B cell (primary cell): ENCODE measurements at regions not wholly inside any gene's neighbourhood (a gene's known extent, or its start where the extent isn't known, plus 50 kb on each side); places are given as distances from the start of the nearest gene placed in this dataset.

ENCODE experiments used
- EZH2 ChIP-seq: IDR thresholded peaks from 2 replicates; pipeline ENCODE4 v1.6.1; 2012; ENCODE audit warnings: borderline replicate concordance, low read depth, mild to moderate bottlenecking, moderate library complexity, low read length; ENCODE audit not compliant: insufficient read depth, poor library complexity, severe bottlenecking
- TF ChIP-seq, protein P1 (sequence below): fragments of 200-600 bp; IDR thresholded peaks from one replicate; pipeline ENCODE4 v1.8.0; 2022; ENCODE audit warnings: antibody characterized with exemption, mild to moderate bottlenecking

DNA sequence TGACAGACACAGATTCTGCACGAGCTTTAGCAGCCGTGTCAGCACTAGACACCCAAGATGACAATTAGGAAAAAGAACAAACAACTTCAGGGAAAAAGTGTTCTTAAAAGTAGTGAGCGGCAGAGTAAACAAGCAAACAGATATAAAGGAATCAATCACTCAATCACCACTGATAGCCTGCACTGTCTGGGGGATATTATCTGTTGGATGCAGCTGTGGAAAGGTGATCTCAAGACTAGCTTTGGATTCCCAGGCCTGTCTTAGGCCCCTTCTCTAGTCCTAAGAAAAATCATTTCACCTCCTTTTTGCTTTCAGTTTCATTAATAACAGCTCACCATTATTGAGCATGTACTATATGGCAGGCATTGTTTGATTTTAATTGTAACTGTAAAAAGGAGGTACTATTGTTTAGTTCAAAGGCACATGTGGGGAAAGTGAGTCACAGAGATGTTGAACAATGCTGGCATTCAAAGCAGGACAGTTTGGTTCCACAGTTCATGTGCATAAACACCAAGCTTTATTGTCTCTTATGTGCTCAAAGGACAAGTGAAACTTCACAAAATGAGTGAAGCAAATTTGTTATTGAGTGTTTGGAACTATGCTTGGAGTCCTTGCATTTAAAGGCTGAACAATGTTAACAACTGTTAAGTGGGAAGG is 147.3 kb upstream of the TCF4 start:
- TF ChIP-seq, protein P1, sequence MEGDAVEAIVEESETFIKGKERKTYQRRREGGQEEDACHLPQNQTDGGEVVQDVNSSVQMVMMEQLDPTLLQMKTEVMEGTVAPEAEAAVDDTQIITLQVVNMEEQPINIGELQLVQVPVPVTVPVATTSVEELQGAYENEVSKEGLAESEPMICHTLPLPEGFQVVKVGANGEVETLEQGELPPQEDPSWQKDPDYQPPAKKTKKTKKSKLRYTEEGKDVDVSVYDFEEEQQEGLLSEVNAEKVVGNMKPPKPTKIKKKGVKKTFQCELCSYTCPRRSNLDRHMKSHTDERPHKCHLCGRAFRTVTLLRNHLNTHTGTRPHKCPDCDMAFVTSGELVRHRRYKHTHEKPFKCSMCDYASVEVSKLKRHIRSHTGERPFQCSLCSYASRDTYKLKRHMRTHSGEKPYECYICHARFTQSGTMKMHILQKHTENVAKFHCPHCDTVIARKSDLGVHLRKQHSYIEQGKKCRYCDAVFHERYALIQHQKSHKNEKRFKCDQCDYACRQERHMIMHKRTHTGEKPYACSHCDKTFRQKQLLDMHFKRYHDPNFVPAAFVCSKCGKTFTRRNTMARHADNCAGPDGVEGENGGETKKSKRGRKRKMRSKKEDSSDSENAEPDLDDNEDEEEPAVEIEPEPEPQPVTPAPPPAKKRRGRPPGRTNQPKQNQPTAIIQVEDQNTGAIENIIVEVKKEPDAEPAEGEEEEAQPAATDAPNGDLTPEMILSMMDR: no peak
- no peak for TF ChIP-seq EZH2
